GM21360 (cell line): ENCODE measurements at regions not wholly inside any gene's neighbourhood (a gene's known extent, or its start where the extent isn't known, plus 50 kb on each side); places are given as distances from the start of the nearest gene placed in this dataset.

Experiments used
- ATAC-seq: cut with Tn5 transposase; IDR thresholded peaks from one replicate; pipeline ENCODE4 v1.9.1; 2021; ENCODE audit warnings: mild to moderate bottlenecking, moderate library complexity; ENCODE audit not compliant: unreplicated experiment

DNA sequence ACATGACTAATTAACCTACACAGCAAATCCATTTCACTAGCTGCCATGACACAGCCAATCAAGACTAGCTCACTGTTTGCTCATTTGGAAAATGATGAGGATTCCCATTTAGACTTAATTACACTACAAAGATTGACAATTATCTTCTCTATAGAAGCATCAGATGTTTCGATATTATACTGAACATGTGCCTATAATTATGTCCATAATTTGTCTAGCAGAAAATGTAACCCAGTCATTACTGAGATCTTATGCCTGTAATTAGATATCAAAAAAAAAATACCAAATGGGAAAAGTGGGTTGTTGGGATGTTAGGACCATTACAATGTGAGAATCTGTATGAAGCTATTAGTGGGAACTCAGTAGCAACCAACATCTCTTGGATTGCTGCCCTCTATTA, 344.2 kb upstream of the MCTP2 start:
- no peak for ATAC-seq

- ATAC-seq, result no peak
Observed at GRCh38 chr15:93882779-93883178, 348.6 kb upstream of the MCTP2 start.

DNA sequence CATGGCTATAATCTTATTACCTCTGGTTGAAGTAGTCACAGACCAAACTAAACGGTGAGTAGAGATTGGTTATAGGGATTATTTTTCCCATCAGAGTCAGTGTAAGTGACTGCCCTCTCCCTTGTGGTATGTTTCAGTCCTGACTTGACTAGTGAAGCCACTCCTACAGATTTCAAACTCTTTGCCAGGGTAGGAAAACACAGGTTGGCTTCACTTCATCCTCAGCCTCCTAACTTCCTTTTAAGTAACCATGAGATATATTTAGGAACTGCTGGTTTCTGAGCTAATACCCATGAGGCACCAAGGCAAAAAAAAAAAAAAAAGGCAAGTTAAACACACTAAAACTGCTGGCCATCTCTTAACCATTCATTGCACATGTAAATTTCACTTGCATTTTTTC, 349.2 kb upstream of the MCTP2 start:
- no peak for ATAC-seq

DNA sequence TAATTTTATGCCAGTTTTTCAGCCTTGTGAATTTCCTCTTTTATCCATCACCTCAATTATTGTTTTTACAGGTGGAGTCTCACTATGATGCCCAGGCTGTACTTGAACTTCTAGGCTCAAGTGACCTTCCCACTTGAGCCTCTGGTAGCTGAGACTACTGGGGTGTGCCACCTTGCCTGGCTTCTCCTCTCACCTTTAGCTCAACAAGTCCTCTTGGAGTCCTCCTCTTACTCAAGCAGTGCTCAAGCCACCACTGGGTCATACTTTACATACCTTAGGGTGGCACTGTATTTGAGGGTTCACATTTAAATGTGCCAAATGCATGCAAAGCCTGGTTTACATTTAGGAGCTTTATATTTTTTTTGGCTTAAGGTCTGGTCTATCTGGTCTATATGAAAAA, 350.1 kb upstream of the MCTP2 start:
- no peak for ATAC-seq

GRCh38 chr15:93880358-93880757, 351.0 kb upstream of the MCTP2 start:
- ATAC-seq, result no peak

- no peak for ATAC-seq
Observed at GRCh38 chr15:93870583-93870982, 360.8 kb upstream of the MCTP2 start.

GRCh38 chr15:93866948-93867347, 364.4 kb upstream of the MCTP2 start:
- ATAC-seq, result no peak

GRCh38 chr15:93866476-93866875, 364.9 kb upstream of the MCTP2 start:
- no peak for ATAC-seq

DNA sequence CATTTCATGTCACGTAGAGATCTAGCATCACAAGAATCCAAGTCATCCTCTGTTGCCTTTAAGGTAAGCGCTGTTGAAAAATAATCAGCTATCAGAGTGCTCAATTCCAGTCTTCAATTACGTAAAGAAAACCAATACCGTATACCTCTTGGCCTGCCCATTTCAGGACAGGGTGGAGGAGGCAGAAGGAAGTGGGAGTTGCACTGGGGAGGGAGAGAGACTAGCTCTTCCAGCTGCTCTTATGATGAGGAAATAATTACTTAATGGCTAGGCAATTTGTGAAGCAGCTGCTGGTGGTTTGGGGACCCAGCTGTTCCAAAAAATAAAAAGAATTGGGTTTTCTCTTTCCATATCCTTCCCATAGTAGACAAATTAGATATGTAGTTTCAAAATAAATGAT, 365.8 kb upstream of the MCTP2 start:
- no peak for ATAC-seq

DNA sequence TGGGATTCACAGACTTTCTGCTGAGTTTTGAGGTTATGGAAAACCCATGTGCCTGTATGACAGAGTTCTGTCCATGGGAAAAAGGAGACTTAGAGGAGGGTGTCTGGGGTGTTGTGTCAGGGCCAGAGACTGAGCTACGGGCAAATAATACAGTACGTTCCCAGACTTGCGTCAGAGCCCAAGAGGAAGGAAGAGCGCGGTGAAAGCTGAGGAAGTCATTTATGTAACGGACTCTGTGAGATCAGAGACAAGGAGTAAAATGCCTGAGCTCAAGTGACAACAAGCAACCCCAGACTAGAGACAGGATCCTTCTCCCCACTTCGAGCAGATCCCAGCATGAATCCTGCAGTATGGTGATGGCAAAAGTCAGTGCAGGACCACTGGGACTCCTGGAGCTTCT, 368.6 kb upstream of the MCTP2 start:
- ATAC-seq, result no peak

GRCh38 chr15:93861956-93862741, 369.2 kb upstream of the MCTP2 start:
- ATAC-seq, result no peak

DNA sequence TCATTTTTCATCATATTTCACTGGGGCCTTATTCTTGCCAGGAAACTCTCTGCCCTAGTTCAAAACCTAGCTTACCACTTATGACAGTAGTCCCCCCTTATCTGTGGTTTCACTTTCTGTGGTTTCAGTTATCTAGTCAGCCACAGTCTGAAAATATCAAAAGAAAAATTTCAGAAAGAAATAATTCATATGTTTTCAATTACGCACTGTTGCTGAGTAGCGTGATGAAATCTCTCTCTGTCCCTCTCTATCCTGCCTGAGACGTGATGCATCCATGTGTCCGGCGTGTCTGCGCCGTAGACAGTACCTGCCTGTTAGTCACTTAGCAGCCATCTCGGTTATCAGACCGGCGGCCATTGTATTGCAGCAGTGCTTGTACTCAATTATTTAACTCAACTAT, 369.9 kb upstream of the MCTP2 start:
- no peak for ATAC-seq

- ATAC-seq, result no peak
Observed at GRCh38 chr15:93860701-93861100, 370.7 kb upstream of the MCTP2 start.

DNA sequence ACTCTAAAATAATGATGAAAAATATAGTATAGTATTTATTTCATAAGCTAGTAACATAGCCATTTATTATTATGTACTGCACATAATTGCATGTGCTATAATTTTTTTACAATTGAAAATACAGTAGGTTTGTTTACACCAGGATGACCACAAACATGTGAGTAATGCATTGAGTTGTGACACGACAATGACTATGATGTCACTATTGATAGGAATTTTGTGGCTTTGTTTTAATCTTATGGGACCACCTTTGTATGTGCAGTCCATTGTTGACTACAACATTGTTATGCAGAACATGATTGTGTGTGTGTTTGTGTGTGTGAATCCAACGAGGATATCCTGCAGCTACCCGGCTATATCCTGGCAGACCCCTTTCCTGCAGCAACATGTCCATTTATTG, 372.2 kb upstream of the MCTP2 start:
- ATAC-seq, result no peak

DNA sequence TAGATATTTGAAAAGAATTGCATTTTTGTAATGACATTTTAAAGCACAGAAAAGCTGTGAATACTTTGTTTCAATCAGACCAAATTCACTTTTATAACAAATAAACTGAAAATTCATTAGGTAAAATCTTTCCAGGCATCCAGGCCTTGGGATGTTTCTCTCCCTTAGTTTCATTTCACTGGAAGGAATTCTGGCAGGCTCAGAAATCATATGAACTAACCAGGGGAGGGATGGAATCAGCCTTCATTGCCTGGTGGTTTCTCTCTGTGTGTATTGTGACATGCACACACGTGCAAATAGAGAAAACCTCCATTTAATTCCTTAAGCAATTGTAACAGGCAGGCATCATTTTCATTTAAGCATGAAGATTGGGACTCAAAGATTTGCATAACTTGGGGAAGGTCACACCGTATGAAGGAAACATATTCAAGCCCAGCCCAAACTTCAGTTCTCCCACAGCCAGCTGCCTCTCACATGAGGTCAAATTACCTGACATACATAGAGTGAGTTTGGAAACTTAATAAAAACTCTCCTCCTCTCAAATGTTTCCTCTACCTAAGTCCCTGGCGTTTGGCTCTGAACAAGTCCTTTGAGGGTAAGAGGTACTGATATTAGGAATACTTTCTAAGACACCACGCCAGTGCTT, 376.1 kb upstream of the MCTP2 start:
- ATAC-seq, result no peak

DNA sequence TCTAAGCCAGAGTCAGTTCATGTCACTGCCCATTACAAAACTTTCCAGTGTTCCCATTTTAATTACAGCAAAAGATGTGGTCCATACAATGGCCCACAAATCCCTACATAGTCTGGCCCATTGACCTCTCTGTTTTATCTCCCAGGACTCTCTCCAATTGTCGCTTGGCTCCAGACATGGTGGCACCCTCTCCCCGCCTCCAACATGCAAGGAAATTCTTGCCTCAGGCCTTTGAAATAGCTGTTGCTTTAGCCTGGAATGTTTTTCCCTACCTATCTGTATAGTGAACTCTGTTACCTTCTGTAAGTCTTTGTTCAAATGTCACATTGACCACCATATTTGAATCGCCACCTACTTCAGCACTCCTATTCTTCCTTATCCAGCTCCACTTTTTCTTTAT, 377.3 kb upstream of the MCTP2 start:
- no peak for ATAC-seq

DNA sequence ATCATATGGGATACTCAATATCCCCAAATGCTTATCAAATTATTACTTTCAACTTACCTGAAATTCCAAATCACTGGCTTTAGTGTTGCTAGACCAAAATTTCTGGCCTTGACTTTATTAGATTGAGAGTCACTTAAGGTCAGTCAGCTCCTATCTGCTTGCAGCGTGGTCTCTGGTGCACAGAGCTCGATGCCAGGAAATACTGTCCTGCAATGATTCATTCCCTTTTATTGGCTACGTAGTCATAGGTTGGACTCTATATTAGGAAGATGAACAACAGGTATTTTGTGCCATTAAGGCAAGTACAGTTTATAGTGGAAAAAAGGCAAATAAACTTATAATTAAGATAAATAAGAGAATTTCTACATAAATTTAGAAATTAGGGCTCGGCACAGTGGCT, 378.6 kb upstream of the MCTP2 start:
- no peak for ATAC-seq

GRCh38 chr15:93848490-93848889, 382.9 kb upstream of the MCTP2 start:
- ATAC-seq, result no peak

- ATAC-seq, result no peak
Observed at GRCh38 chr15:93848076-93848475, 383.3 kb upstream of the MCTP2 start.

DNA sequence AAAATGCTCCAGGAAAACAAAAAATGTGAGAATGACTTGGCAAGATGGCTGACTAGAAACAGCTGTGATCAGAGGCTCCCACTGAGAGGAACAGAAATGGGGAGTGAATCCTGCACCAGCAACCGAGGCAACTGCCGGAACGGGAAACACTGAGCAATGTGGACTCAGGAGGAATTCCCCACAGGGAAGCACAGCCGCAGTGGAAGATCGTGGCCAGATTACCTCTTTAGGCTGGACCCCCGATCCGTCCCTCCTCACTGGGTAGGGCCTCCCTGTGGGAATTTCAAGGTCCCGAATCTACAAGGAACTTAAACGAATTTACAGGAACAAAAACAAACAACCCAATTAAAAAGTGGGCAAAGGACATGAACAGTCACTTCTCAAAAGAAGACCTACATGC, 385.2 kb upstream of the MCTP2 start:
- no peak for ATAC-seq

DNA sequence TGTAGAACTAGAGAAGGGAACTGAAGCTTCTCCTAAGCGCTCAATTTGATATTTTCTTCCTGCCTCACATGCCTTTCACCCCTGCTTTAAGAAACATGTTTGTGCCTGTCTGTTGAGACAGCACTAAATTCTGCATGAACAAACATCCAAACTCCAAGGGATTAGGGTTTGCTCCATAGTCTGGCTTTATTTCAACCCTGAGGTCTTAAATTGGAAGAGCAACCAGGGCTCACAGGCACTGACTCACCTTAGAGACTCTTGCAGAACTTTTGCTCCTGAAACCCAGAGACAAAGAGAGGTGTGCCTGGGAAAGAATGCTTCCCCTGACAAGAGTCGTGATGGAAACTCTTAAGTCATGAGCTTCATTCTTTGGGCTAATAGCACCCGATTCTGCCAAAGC, 393.9 kb upstream of the MCTP2 start:
- no peak for ATAC-seq

GRCh38 chr15:93835344-93835743, 396.0 kb upstream of the MCTP2 start:
- ATAC-seq, result no peak

DNA sequence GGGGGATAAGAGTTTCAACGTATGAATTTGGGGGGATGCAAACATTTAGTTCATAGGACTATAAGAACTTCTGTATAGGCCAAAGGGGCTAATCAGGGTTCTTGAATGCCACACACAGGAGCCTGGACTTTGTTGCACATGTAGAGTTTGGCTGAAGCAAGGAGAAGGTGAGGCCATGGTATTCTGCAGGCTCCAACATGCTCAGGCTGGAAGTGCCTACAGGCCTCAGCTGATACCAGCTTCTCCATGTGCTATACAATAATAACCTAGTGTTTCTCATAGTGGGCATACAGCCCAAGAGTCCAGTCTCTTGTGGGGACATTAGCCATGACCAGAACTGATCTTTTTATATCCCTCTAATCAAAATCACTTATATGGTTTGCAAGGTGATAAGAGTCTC, 399.7 kb upstream of the MCTP2 start:
- no peak for ATAC-seq
